Common myeloid progenitor, CD34-positive (primary cell): ENCODE measurements at regions not wholly inside any gene's neighbourhood (a gene's known extent, or its start where the extent isn't known, plus 50 kb on each side); places are given as distances from the start of the nearest gene placed in this dataset.

Source experiments
- CTCF ChIA-PET: fragments of 350-600 bp; sonication (Branson Sonifier 250); formaldehyde crosslinking; loops from one replicate; lab custom pipeline; 2021; ENCODE audit warnings: antibody characterized with exemption; lab: Charles Lee
- POLR2A ChIA-PET: fragments of 350-600 bp; sonication (Branson Sonifier 250); formaldehyde crosslinking; loops from one replicate; lab custom pipeline; 2021; ENCODE audit warnings: antibody characterized with exemption; lab: Charles Lee
- DNase-seq, 3 donors: peaks; one replicate each; pipeline versions ENCODE4 v3.0.0 to v3.0.0-alpha.2; 2013
- H3K27ac ChIP-seq, 2 experiments: 1 replicate in 1 of 2; 2 replicates in 1 of 2; pipeline ENCODE4 v1.7.0; 2013; ENCODE audit warnings: inconsistent platforms in 2 of 2, low read length in 2 of 2, mild to moderate bottlenecking in 2 of 2, low read depth in 1 of 2, moderate library complexity in 1 of 2; ENCODE audit not compliant: severe bottlenecking in 2 of 2, insufficient read depth in 1 of 2, poor library complexity in 1 of 2
- H3K27me3 ChIP-seq, 5 experiments: replicated peaks in 2 of 5; 1 replicate in 3 of 5; 2 replicates in 2 of 5; pipeline versions ENCODE4 v1.6.1 to v1.7.0; 2013; ENCODE audit warnings: low read length in 4 of 5, mild to moderate bottlenecking in 2 of 5, moderate library complexity in 2 of 5, inconsistent platforms in 1 of 5; ENCODE audit not compliant: insufficient read depth in 5 of 5, control insufficient read depth in 4 of 5
- H3K36me3 ChIP-seq, 4 experiments: 1 replicate in 2 of 4; 2 replicates in 2 of 4; pipeline versions ENCODE4 v1.6.1 to v1.7.0; 2013; ENCODE audit warnings: low read length in 3 of 4, control low read depth in 1 of 4, mild to moderate bottlenecking in 1 of 4; ENCODE audit not compliant: control insufficient read depth in 4 of 4, insufficient read depth in 4 of 4
- H3K4me1 ChIP-seq, 4 experiments: 1 replicate in 3 of 4; 2 replicates in 1 of 4; pipeline versions ENCODE4 v1.6.1 to v1.7.1; 2013; ENCODE audit warnings: low read length in 3 of 4, mild to moderate bottlenecking in 3 of 4, control low read depth in 1 of 4, inconsistent platforms in 1 of 4, moderate library complexity in 1 of 4; ENCODE audit not compliant: control insufficient read depth in 4 of 4, insufficient read depth in 4 of 4; ENCODE audit errors: control extremely low read depth in 1 of 4
- H3K4me3 ChIP-seq, 7 experiments: 1 replicate in 4 of 7; 2 replicates in 3 of 7; pipeline versions ENCODE4 v1.5.1 to v1.7.0; 2013; ENCODE audit warnings: mild to moderate bottlenecking in 7 of 7, low read length in 6 of 7, moderate library complexity in 6 of 7, inconsistent platforms in 2 of 7, low read depth in 2 of 7, control low read depth in 1 of 7; ENCODE audit not compliant: insufficient read depth in 4 of 7, control insufficient read depth in 1 of 7; ENCODE audit errors: extremely low read depth in 1 of 7
- H3K9me3 ChIP-seq, 5 experiments: 1 replicate in 4 of 5; 2 replicates in 1 of 5; pipeline versions ENCODE4 v1.6.1 to v1.7.1; 2013; ENCODE audit warnings: low read length in 4 of 5, mild to moderate bottlenecking in 2 of 5, inconsistent platforms in 1 of 5, low read depth in 1 of 5, moderate library complexity in 1 of 5; ENCODE audit not compliant: control insufficient read depth in 4 of 5, insufficient read depth in 2 of 5; ENCODE audit errors: control extremely low read depth in 1 of 5
- WGBS: methylation state at CpG from one replicate; pipeline ENCODE4 v1.1.5; 2013; ENCODE audit not compliant: insufficient coverage; 5-methylcytosine and 5-hydroxymethylcytosine counted together

- H3K4me1 ChIP-seq: no peaks in the 10 kb centered on the region
- no peak overlapping the region for H3K4me3 ChIP-seq
- ChIA-PET POLR2A (no interaction called here), CTCF (no interaction called here)
- no peak for DNase-seq
- no peaks in the 10 kb centered on the region for H3K27me3 ChIP-seq
- WGBS: 100% methylated on average over 3 of the region's 5 CpGs
- H3K9me3 ChIP-seq: peaks cover 0 to 1% (median 0%) of the 10 kb centered on the region in 5 experiments
- no peak overlapping the region for H3K27ac ChIP-seq
- no peaks in the 10 kb centered on the region for H3K36me3 ChIP-seq
Observed at GRCh38 chr21:31475223-31475622, 131.2 kb upstream of the TIAM1 start.

GRCh38 chr21:31473685-31474345, 129.8 kb upstream of the TIAM1 start:
- ChIA-PET POLR2A (no interaction called here), CTCF (no interaction called here)
- no peaks in the 10 kb centered on the region for H3K4me1 ChIP-seq
- H3K27ac ChIP-seq: no peak overlapping the region
- 96% methylated on average over 5 of the region's 8 CpGs for WGBS
- no peaks in the 10 kb centered on the region for H3K36me3 ChIP-seq
- H3K9me3 ChIP-seq: peaks cover 0 to 1% (median 0%) of the 10 kb centered on the region in 5 experiments
- H3K4me3 ChIP-seq: no peak overlapping the region
- DNase-seq: no peak
- no peaks in the 10 kb centered on the region for H3K27me3 ChIP-seq

GRCh38 chr21:31471865-31472264, 127.8 kb upstream of the TIAM1 start:
- Histone ChIP-seq H3K36me3 (no peaks in the 10 kb centered on the region), H3K27me3 (no peaks in the 10 kb centered on the region), H3K4me3 (no peak overlapping the region), H3K27ac (no peak overlapping the region), H3K4me1 (no peaks in the 10 kb centered on the region), H3K9me3 (peaks cover 0 to 1% (median 0%) of the 10 kb centered on the region in 5 experiments)
- DNase-seq: no peak
- POLR2A ChIA-PET: interaction anchor here (0.6 kb wide), 1 partner anchor 101 kb away, joined by 4 read pairs; no protein-coding TSS in a partner anchor
- CTCF ChIA-PET: no interaction called here
- WGBS: 100% methylated on average over 1 of the region's 4 CpGs

GRCh38 chr21:31470896-31471694, 127.0 kb upstream of the TIAM1 start:
- H3K9me3 ChIP-seq: peaks cover 0 to 1% (median 0%) of the 10 kb centered on the region in 5 experiments
- POLR2A ChIA-PET: no interaction called here
- 78% methylated on average over 8 of the region's 19 CpGs for WGBS
- no peak overlapping the region for H3K4me3 ChIP-seq
- CTCF ChIA-PET: no interaction called here
- no peak overlapping the region for H3K27ac ChIP-seq
- H3K27me3 ChIP-seq: no peaks in the 10 kb centered on the region
- H3K36me3 ChIP-seq: no peaks in the 10 kb centered on the region
- no peak for DNase-seq
- no peaks in the 10 kb centered on the region for H3K4me1 ChIP-seq

- DNase-seq: no peak
- no peaks in the 10 kb centered on the region for H3K4me1 ChIP-seq
- no peak overlapping the region for H3K4me3 ChIP-seq
- H3K36me3 ChIP-seq: no peaks in the 10 kb centered on the region
- WGBS: 93% methylated on average over 9 of the region's 10 CpGs
- H3K9me3 ChIP-seq: no peaks in the 10 kb centered on the region
- POLR2A ChIA-PET: no interaction called here
- no peaks in the 10 kb centered on the region for H3K27me3 ChIP-seq
- no peak overlapping the region for H3K27ac ChIP-seq
- CTCF ChIA-PET: interaction anchor here (0.8 kb wide), 1 partner anchor 23 kb away, joined by 3 read pairs; no protein-coding TSS in a partner anchor
Observed at GRCh38 chr21:31460980-31461379, 116.9 kb upstream of the TIAM1 start.

GRCh38 chr21:31459457-31459856, 115.4 kb upstream of the TIAM1 start:
- Histone ChIP-seq H3K4me1 (no peaks in the 10 kb centered on the region), H3K4me3 (no peak overlapping the region), H3K9me3 (no peaks in the 10 kb centered on the region), H3K27ac (no peak overlapping the region), H3K27me3 (no peaks in the 10 kb centered on the region), H3K36me3 (no peaks in the 10 kb centered on the region)
- 100% methylated on average over 3 of the region's 3 CpGs for WGBS
- DNase-seq: no peak
- ChIA-PET CTCF (interaction anchor here (0.6 to 0.9 kb wide), 3 partner anchors 8 to 259 kb away, joined by 3 read pairs; no protein-coding TSS in a partner anchor), POLR2A (no interaction called here)

GRCh38 chr21:31457675-31458074, 113.6 kb upstream of the TIAM1 start:
- no peak overlapping the region for H3K4me3 ChIP-seq
- no peaks in the 10 kb centered on the region for H3K27me3 ChIP-seq
- POLR2A ChIA-PET: no interaction called here
- no peaks in the 10 kb centered on the region for H3K9me3 ChIP-seq
- CTCF ChIA-PET: no interaction called here
- DNase-seq: peak; percentile 10 to 45 (median 37)
- 100% methylated on average over 1 of the region's 1 CpG for WGBS
- H3K27ac ChIP-seq: no peak overlapping the region
- H3K4me1 ChIP-seq: no peaks in the 10 kb centered on the region
- H3K36me3 ChIP-seq: no peaks in the 10 kb centered on the region
